Lung (tissue), 11 donors: ENCODE measurements at regions not wholly inside any gene's neighbourhood (a gene's known extent, or its start where the extent isn't known, plus 50 kb on each side); places are given as distances from the start of the nearest gene placed in this dataset.

Source experiments
- ATAC-seq: fragments of 200-7000 bp; cut with Tn5 transposase; one replicate; pipeline ENCODE4 v1.9.1; 2020; ENCODE audit warnings: moderate number of reproducible peaks; ENCODE audit not compliant: insufficient read depth, low FRiP score
- DNase-seq, 3 donors: peaks; one replicate each; pipeline ENCODE4 v3.0.0-alpha.2; 2013 to 2017
- H3K27ac ChIP-seq, 2 donors: one replicate each; pipeline ENCODE4 v1.5.1; 2013; ENCODE audit warnings: mild to moderate bottlenecking in 2 of 2, moderate library complexity in 2 of 2, control low read depth in 1 of 2, inconsistent platforms in 1 of 2, low read depth in 1 of 2, low read length in 1 of 2
- H3K27me3 ChIP-seq, 3 donors: one replicate each; pipeline ENCODE4 v1.5.1; 2013; ENCODE audit warnings: low read length in 2 of 3; ENCODE audit not compliant: control insufficient read depth in 3 of 3, insufficient read depth in 3 of 3
- H3K36me3 ChIP-seq, 4 donors: one replicate each; pipeline ENCODE4 v1.5.1; 2013; ENCODE audit warnings: low read length in 4 of 4, mild to moderate bottlenecking in 1 of 4, moderate library complexity in 1 of 4; ENCODE audit not compliant: control insufficient read depth in 4 of 4, insufficient read depth in 4 of 4
- H3K4me1 ChIP-seq, 5 donors: one replicate each; pipeline ENCODE4 v1.5.1; 2013; ENCODE audit warnings: low read length in 5 of 5, mild to moderate bottlenecking in 2 of 5, moderate library complexity in 1 of 5; ENCODE audit not compliant: control insufficient read depth in 5 of 5, insufficient read depth in 5 of 5
- H3K4me3 ChIP-seq: one replicate; pipeline ENCODE4 v1.5.1; 2013; ENCODE audit warnings: mild to moderate bottlenecking, control low read depth, moderate library complexity
- H3K9ac ChIP-seq, 2 donors: one replicate each; pipeline ENCODE4 v1.5.1; 2013; ENCODE audit warnings: low read length in 2 of 2, control low read depth in 1 of 2; ENCODE audit not compliant: insufficient read depth in 1 of 2
- H3K9me3 ChIP-seq, 4 donors: one replicate each; pipeline ENCODE4 v1.5.1; 2013; ENCODE audit warnings: low read length in 3 of 4, mild to moderate bottlenecking in 1 of 4, moderate library complexity in 1 of 4; ENCODE audit not compliant: control insufficient read depth in 4 of 4, insufficient read depth in 3 of 4
- CTCF ChIP-seq: IDR thresholded peaks from 2 replicates; pipeline ENCODE4 v1.5.1; 2012; ENCODE audit warnings: mild to moderate bottlenecking; ENCODE audit errors: control extremely low read depth, extremely low read depth
- WGBS, 2 donors: extraction: QIAGEN DNeasy Blood & Tissue Kit; methylation state at CpG; one replicate each; pipeline ENCODE4 v1.1.7; 2013; 5-methylcytosine and 5-hydroxymethylcytosine counted together
- donor health status: control.
- donor health status: control.
- donor health status: Bipolar disorder and iron deficiency.
- donor health status: healthy.
- donor health status: DM: yes; HTN: yes; CAD: no.

GRCh38 chr10:8594711-8595110, 540.2 kb downstream of the GATA3 start:
- no peak overlapping the region for H3K9ac ChIP-seq
- TF ChIP-seq CTCF = no peak
- ATAC-seq = no peak

GRCh38 chr10:8595140-8595539, 540.7 kb downstream of the GATA3 start:
- 60% methylated on average over 3 of the region's 3 CpGs for WGBS, 2 donors
- no peak for TF ChIP-seq CTCF
- ATAC-seq = no peak

More at GRCh38 chr10:8594711-8595110, 540.2 kb downstream of the GATA3 start:
- no peak for DNase-seq
- Histone ChIP-seq H3K4me3 (no peak overlapping the region), H3K9me3 (no peaks in the 10 kb centered on the region), H3K4me1 (no peaks in the 10 kb centered on the region), H3K27me3 (no peaks in the 10 kb centered on the region), H3K36me3 (no peaks in the 10 kb centered on the region), H3K27ac (no peak overlapping the region)
- WGBS, 2 donors = 80 to 92% methylated on average over 5 of the region's 5 CpGs

GRCh38 chr10:8596929-8597472, 542.5 kb downstream of the GATA3 start:
- WGBS, 2 donors = 78 to 80% methylated on average over 5 of the region's 5 CpGs
- H3K9ac ChIP-seq = no peak overlapping the region
- ATAC-seq = no peak
- no peak for TF ChIP-seq CTCF
- no peaks in the 10 kb centered on the region for H3K27me3 ChIP-seq
- peaks cover 0 to 3% (median 0%) of the 10 kb centered on the region in 4 donors for H3K9me3 ChIP-seq
- H3K4me1 ChIP-seq = no peaks in the 10 kb centered on the region
- no peak overlapping the region for H3K4me3 ChIP-seq
- H3K36me3 ChIP-seq = no peaks in the 10 kb centered on the region
- DNase-seq = no peak
- H3K27ac ChIP-seq = no peak overlapping the region

More at GRCh38 chr10:8595140-8595539, 540.7 kb downstream of the GATA3 start:
- no peaks in the 10 kb centered on the region for H3K27me3 ChIP-seq
- H3K4me1 ChIP-seq = no peaks in the 10 kb centered on the region
- no peak for DNase-seq
- no peak overlapping the region for H3K4me3 ChIP-seq
- H3K36me3 ChIP-seq = no peaks in the 10 kb centered on the region
- no peaks in the 10 kb centered on the region for H3K9me3 ChIP-seq
- H3K27ac ChIP-seq = no peak overlapping the region
- no peak overlapping the region for H3K9ac ChIP-seq

- Histone ChIP-seq H3K27me3 (no peaks in the 10 kb centered on the region), H3K4me1 (no peaks in the 10 kb centered on the region), H3K9me3 (peaks cover 0 to 5% (median 0%) of the 10 kb centered on the region in 4 donors), H3K9ac (no peak overlapping the region), H3K27ac (no peak overlapping the region), H3K4me3 (no peak overlapping the region), H3K36me3 (no peaks in the 10 kb centered on the region)
- DNase-seq (no peak), ATAC-seq (no peak)
- 87 to 95% methylated on average over 3 of the region's 3 CpGs for WGBS, 2 donors
- TF ChIP-seq CTCF = no peak
Measured at GRCh38 chr10:8600192-8600591, 545.7 kb downstream of the GATA3 start.
